22Rv1 (cell line): ENCODE measurements at regions not wholly inside any gene's neighbourhood (a gene's known extent, or its start where the extent isn't known, plus 50 kb on each side); places are given as distances from the start of the nearest gene placed in this dataset.

Experiments
- H3K27ac ChIP-seq: fragments of 450-650 bp; 2 replicates; pipeline ENCODE4 v1.5.1; 2017
- ZFX ChIP-seq: fragments of 450-650 bp; IDR thresholded peaks from 2 replicates; pipeline ENCODE4 v1.6.1; 2017; ENCODE audit warnings: antibody characterized with exemption, borderline replicate concordance
- TF ChIP-seq, protein P1 (sequence below): fragments of 450-650 bp; IDR thresholded peaks from 2 replicates; pipeline ENCODE4 v1.5.1; 2017; ENCODE audit warnings: mild to moderate bottlenecking

DNA sequence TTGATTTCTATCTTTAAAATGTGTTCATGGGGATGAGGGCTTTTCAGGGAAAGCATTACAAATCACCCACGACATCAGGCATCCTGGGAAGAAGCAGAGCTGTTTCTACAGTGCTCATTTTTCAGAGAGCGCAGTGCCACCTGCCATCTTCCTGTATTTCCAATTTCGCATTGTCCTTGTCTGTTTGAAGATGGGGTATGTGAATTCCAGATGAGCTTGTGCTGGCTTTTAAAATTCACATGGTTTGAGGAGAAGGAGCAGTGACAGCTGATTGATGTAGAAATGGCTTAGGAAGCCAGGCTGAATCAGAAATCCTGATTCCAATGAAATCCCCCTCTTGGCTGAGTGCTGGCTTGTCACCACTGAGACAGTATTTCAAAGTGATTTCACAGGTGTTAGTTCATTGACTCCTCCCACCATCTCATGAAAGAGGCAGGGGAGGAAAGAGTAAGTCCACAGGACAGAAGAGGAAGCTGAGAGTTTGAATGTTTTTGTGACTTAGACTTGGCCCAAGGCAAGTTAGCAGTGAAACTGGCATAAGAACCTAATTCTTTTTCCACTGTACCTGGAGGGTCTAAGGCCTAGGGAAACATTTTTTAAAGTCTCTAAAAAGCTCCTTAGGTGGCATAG, 344.6 kb upstream of the C11orf87 start:
- no peak for TF ChIP-seq ZFX
- TF ChIP-seq, protein P1, sequence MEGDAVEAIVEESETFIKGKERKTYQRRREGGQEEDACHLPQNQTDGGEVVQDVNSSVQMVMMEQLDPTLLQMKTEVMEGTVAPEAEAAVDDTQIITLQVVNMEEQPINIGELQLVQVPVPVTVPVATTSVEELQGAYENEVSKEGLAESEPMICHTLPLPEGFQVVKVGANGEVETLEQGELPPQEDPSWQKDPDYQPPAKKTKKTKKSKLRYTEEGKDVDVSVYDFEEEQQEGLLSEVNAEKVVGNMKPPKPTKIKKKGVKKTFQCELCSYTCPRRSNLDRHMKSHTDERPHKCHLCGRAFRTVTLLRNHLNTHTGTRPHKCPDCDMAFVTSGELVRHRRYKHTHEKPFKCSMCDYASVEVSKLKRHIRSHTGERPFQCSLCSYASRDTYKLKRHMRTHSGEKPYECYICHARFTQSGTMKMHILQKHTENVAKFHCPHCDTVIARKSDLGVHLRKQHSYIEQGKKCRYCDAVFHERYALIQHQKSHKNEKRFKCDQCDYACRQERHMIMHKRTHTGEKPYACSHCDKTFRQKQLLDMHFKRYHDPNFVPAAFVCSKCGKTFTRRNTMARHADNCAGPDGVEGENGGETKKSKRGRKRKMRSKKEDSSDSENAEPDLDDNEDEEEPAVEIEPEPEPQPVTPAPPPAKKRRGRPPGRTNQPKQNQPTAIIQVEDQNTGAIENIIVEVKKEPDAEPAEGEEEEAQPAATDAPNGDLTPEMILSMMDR, result no peak

GRCh38 chr11:109085708-109086373, 336.1 kb upstream of the C11orf87 start:
- TF ChIP-seq ZFX, result no peak
- TF ChIP-seq, protein P1, result no peak
- H3K27ac ChIP-seq, result no peak overlapping the region

More for the DNA sequence above, 344.6 kb upstream of the C11orf87 start:
- no peak overlapping the region for H3K27ac ChIP-seq

GRCh38 chr11:109086931-109087330, 335.1 kb upstream of the C11orf87 start:
- TF ChIP-seq, protein P1, result no peak
- no peak for TF ChIP-seq ZFX
- no peak overlapping the region for H3K27ac ChIP-seq

DNA sequence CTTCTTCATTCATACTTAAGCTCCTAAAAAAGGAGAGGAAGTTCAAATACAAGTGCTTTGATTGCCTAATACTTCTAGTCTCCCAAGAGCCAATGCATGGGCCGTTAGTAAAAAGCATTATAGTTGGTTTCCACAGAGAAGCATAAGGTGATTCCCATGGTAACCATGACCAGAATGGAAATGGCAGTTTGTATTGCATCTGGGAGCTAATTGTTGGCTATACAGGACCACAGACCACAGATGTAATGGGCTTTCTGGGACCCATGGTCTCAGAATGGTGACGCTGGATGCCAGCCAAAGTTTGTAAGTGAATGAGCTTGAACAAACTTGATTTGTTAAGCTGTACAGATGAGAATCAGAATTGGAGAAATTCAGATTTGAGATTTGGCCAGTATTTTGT, 333.9 kb upstream of the C11orf87 start:
- no peak overlapping the region for H3K27ac ChIP-seq
- TF ChIP-seq ZFX, result no peak
- TF ChIP-seq, protein P1, result no peak

DNA sequence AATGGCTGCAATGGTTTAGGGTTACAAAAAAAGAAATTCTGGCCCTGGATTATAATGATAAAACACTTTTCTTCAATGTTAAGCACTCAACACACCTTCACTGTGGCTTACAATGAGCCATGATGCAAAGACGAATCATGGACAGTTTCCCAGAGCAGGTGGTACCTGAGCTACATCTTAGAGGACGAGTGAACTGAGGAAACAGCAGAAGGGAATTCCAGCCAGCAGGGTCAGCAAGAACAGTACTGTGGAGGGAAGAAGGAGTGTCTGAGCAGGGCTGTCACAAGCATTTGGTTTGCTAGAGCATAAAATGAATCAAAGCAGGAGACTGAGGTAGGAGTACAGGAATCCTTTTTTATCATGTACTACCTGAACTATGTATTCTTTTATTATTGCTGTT, 332.8 kb upstream of the C11orf87 start:
- H3K27ac ChIP-seq, result no peak overlapping the region
- no peak for TF ChIP-seq ZFX
- TF ChIP-seq, protein P1, result no peak

DNA sequence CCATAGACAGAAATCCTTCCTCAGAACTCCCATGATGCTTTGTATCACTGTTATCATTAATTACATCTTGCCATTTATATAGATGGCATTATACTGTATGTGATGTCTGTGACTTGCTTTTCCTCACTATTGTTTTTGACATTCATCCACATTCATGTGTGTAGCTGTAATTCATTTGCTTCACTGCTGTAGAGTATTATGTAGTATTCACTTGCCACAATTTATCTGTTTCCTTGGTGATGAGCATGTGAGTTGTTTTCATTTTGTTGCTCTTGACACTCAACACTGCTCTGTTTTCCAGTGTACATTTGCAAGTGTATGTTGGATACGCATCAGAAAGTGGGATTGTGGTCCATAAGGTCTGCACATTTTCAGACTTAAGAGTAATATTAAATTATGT, 328.6 kb upstream of the C11orf87 start:
- no peak for TF ChIP-seq ZFX
- TF ChIP-seq, protein P1, result no peak
- no peak overlapping the region for H3K27ac ChIP-seq

GRCh38 chr11:109096266-109096665, 325.7 kb upstream of the C11orf87 start:
- TF ChIP-seq, protein P1, result no peak
- TF ChIP-seq ZFX, result no peak
- H3K27ac ChIP-seq, result no peak overlapping the region
